DOHH2 (cell line): ENCODE measurements at regions not wholly inside any gene's neighbourhood (a gene's known extent, or its start where the extent isn't known, plus 50 kb on each side); places are given as distances from the start of the nearest gene placed in this dataset.
"Not testable (repeated sequence)": the region's sequence is repeated elsewhere in the genome, so short reads cannot be mapped to it uniquely, and the experiment has no call there.

Source experiments
- CTCF ChIP-seq: fragments of 200-600 bp; sonication (generic); IDR thresholded peaks from one replicate; pipeline ENCODE4 v1.5.1; 2014; ENCODE audit warnings: antibody characterized with exemption, mild to moderate bottlenecking, low read depth, low read length; ENCODE audit not compliant: poor library complexity, severe bottlenecking
- EZH2phosphoT487 ChIP-seq: fragments of 200-600 bp; sonication (generic); IDR thresholded peaks from 2 replicates; pipeline ENCODE4 v1.6.1; 2017; ENCODE audit warnings: borderline replicate concordance, mild to moderate bottlenecking, antibody characterized with exemption, low read length, moderate library complexity, mixed read lengths

- TF ChIP-seq CTCF, EZH2phosphoT487: not testable (repeated sequence)
Observed at GRCh38 chr6:91190041-91190440, 603.2 kb upstream of the MAP3K7 start.
